ENCODE measurements at regions not wholly inside any gene's neighbourhood (a gene's known extent, or its start where the extent isn't known, plus 50 kb on each side); places are given as distances from the start of the nearest gene placed in this dataset.

- 94% methylated on average over 11 of the region's 13 CpGs for WGBS (ENCODE audit: insufficient coverage)
- ATAC-seq: no peak
- H3K36me3 Mint-ChIP-seq: no peaks in the 10 kb centered on the region
- Histone ChIP-seq H3K36me3 (ENCODE audit: control insufficient read depth, insufficient read depth, low read length) (no peaks in the 10 kb centered on the region), H3K9me3 (ENCODE audit: control insufficient read depth, insufficient read depth, low read length) (no peaks in the 10 kb centered on the region), H3K27me3 (ENCODE audit: control insufficient read depth, insufficient read depth, low read length) (no peaks in the 10 kb centered on the region), H3K27ac (ENCODE audit: low read length) (no peak overlapping the region), H3K4me3 (ENCODE audit: low read length) (no peak overlapping the region), H3K4me1 (ENCODE audit: control insufficient read depth, insufficient read depth, low read length) (no peaks in the 10 kb centered on the region)
- H3K4me3 Mint-ChIP-seq: no peak overlapping the region
- H3K9me3 Mint-ChIP-seq: peaks cover 8% of the 10 kb centered on the region in 2 donors
- no peak overlapping the region for H3K27ac Mint-ChIP-seq
- TF ChIP-seq CTCF (IDR thresholded peaks at IDR 0.05): no peak
- DNase-seq: no peak
- intact Hi-C loops (cut with micrococcal nuclease): no loop called here
- H3K27me3 Mint-ChIP-seq (ENCODE audit: low read depth in 2 of 2): no peaks in the 10 kb centered on the region
- no peaks in the 10 kb centered on the region for H3K4me1 Mint-ChIP-seq
These were observed 1481.2 kb upstream of the CADM2 start for GRCh38 chr3:83477563-83477962.

GRCh38 chr3:83482402-83483070, 1476.3 kb upstream of the CADM2 start:
- Histone ChIP-seq H3K4me1 (ENCODE audit: control insufficient read depth, insufficient read depth, low read length) (no peaks in the 10 kb centered on the region), H3K9me3 (ENCODE audit: control insufficient read depth, insufficient read depth, low read length) (no peaks in the 10 kb centered on the region), H3K36me3 (ENCODE audit: control insufficient read depth, insufficient read depth, low read length) (no peaks in the 10 kb centered on the region), H3K4me3 (ENCODE audit: low read length) (no peak overlapping the region), H3K27ac (ENCODE audit: low read length) (no peak overlapping the region), H3K27me3 (ENCODE audit: control insufficient read depth, insufficient read depth, low read length) (no peaks in the 10 kb centered on the region)
- Mint-ChIP-seq H3K4me3 (no peak overlapping the region), H3K36me3 (no peaks in the 10 kb centered on the region), H3K27ac (no peak overlapping the region), H3K4me1 (no peaks in the 10 kb centered on the region), H3K9me3 (peaks cover 7 to 18% of the 10 kb centered on the region in 2 donors), H3K27me3 (ENCODE audit: low read depth in 2 of 2) (no peaks in the 10 kb centered on the region)
- intact Hi-C loops (cut with micrococcal nuclease): no loop called here
- 85% methylated on average over 3 of the region's 4 CpGs for WGBS (ENCODE audit: insufficient coverage)
- DNase-seq (no peak), ATAC-seq (no peak)
- TF ChIP-seq CTCF (IDR thresholded peaks at IDR 0.05): no peak

- 89% methylated on average over 1 of the region's 1 CpG for WGBS (ENCODE audit: insufficient coverage)
These were observed 1462.3 kb upstream of the CADM2 start for GRCh38 chr3:83496462-83496861.

More at GRCh38 chr3:83496462-83496861, 1462.3 kb upstream of the CADM2 start:
- H3K27me3 Mint-ChIP-seq (ENCODE audit: low read depth in 2 of 2): no peaks in the 10 kb centered on the region
- Histone ChIP-seq H3K4me3 (ENCODE audit: low read length) (no peak overlapping the region), H3K9me3 (ENCODE audit: control insufficient read depth, insufficient read depth, low read length) (peaks cover 2% of the 10 kb centered on the region), H3K4me1 (ENCODE audit: control insufficient read depth, insufficient read depth, low read length) (no peaks in the 10 kb centered on the region), H3K27ac (ENCODE audit: low read length) (no peak overlapping the region), H3K36me3 (ENCODE audit: control insufficient read depth, insufficient read depth, low read length) (no peaks in the 10 kb centered on the region), H3K27me3 (ENCODE audit: control insufficient read depth, insufficient read depth, low read length) (no peaks in the 10 kb centered on the region)
- no peak overlapping the region for H3K4me3 Mint-ChIP-seq
- no peaks in the 10 kb centered on the region for H3K4me1 Mint-ChIP-seq
- intact Hi-C loops (cut with micrococcal nuclease): no loop called here
- no peak for ATAC-seq
- no peak for TF ChIP-seq CTCF (IDR thresholded peaks at IDR 0.05)
- no peak for DNase-seq
- no peaks in the 10 kb centered on the region for H3K36me3 Mint-ChIP-seq
- peaks cover 6 to 7% of the 10 kb centered on the region in 2 donors for H3K9me3 Mint-ChIP-seq
- no peak overlapping the region for H3K27ac Mint-ChIP-seq

Measured in natural killer cell (primary cell).